LNCaP clone FGC (cell line): ENCODE measurements at regions not wholly inside any gene's neighbourhood (a gene's known extent, or its start where the extent isn't known, plus 50 kb on each side); places are given as distances from the start of the nearest gene placed in this dataset.

Experiments
- DNase-seq: peaks from one replicate; pipeline ENCODE4 v3.0.0-alpha.2; 2011; ENCODE audit warnings: low read depth
- H3K4me3 ChIP-seq: 2 replicates; pipeline ENCODE4 v1.5.1; 2011; ENCODE audit warnings: mild to moderate bottlenecking, low read depth, low read length, control low read depth
- CTCF ChIP-seq: IDR thresholded peaks from 2 replicates; pipeline ENCODE4 v1.5.1; 2012; ENCODE audit warnings: mild to moderate bottlenecking; ENCODE audit not compliant: control insufficient read depth, insufficient read depth; ENCODE audit errors: extremely low read depth

- DNase-seq: no peak
- no peak for TF ChIP-seq CTCF
- H3K4me3 ChIP-seq: no peak overlapping the region
Measured at GRCh38 chr3:77837456-77838025, 797.6 kb downstream of the ROBO2 start.

- DNase-seq: no peak
- H3K4me3 ChIP-seq: no peak overlapping the region
- TF ChIP-seq CTCF: no peak
Measured at GRCh38 chr3:77859156-77859555, 819.3 kb downstream of the ROBO2 start.

GRCh38 chr3:77868725-77869124, 828.8 kb downstream of the ROBO2 start:
- DNase-seq: no peak
- TF ChIP-seq CTCF: no peak
- H3K4me3 ChIP-seq: no peak overlapping the region

GRCh38 chr3:77869423-77869822, 829.5 kb downstream of the ROBO2 start:
- no peak for TF ChIP-seq CTCF
- DNase-seq: no peak
- H3K4me3 ChIP-seq: no peak overlapping the region

GRCh38 chr3:77871436-77871835, 831.5 kb downstream of the ROBO2 start:
- TF ChIP-seq CTCF: no peak
- no peak overlapping the region for H3K4me3 ChIP-seq
- DNase-seq: no peak

- H3K4me3 ChIP-seq: no peak overlapping the region
- DNase-seq: no peak
- TF ChIP-seq CTCF: no peak
Measured at GRCh38 chr3:77873598-77873997, 833.7 kb downstream of the ROBO2 start.

- DNase-seq: no peak
- no peak for TF ChIP-seq CTCF
- H3K4me3 ChIP-seq: no peak overlapping the region
Measured at GRCh38 chr3:77885381-77885780, 845.5 kb downstream of the ROBO2 start.
